Panc1 (cell line): ENCODE measurements at regions not wholly inside any gene's neighbourhood (a gene's known extent, or its start where the extent isn't known, plus 50 kb on each side); places are given as distances from the start of the nearest gene placed in this dataset.

ENCODE experiments used
- CTCF ChIP-seq: fragments of 450-650 bp; IDR thresholded peaks from 2 replicates; pipeline ENCODE4 v1.5.1; 2017; ENCODE audit warnings: mild to moderate bottlenecking
- POLR2AphosphoS5 ChIP-seq: IDR thresholded peaks from 2 replicates; pipeline ENCODE4 v1.6.1; 2012; ENCODE audit warnings: mild to moderate bottlenecking, low read depth, low read length, moderate library complexity
- REST ChIP-seq, 2 experiments: IDR thresholded peaks; 2 replicates each; pipeline ENCODE4 v1.6.1; 2011 to 2012; ENCODE audit warnings: low read depth in 2 of 2, control low read depth in 1 of 2, low read length in 1 of 2, mild to moderate bottlenecking in 1 of 2, moderate library complexity in 1 of 2; ENCODE audit not compliant: insufficient read depth in 1 of 2

- no peak for TF ChIP-seq POLR2AphosphoS5
- TF ChIP-seq CTCF, result peak; percentile 83
- no peak for TF ChIP-seq REST (IDR thresholded peaks at IDR 0.05; ENCODE audit: insufficient read depth in 1 of 2, low read depth in 2 of 2, low read length in 1 of 2)
Observed at GRCh38 chr13:110819203-110820014, 95.5 kb downstream of the ANKRD10 start.
